ENCODE measurements at regions not wholly inside any gene's neighbourhood (a gene's known extent, or its start where the extent isn't known, plus 50 kb on each side); places are given as distances from the start of the nearest gene placed in this dataset.

DNA sequence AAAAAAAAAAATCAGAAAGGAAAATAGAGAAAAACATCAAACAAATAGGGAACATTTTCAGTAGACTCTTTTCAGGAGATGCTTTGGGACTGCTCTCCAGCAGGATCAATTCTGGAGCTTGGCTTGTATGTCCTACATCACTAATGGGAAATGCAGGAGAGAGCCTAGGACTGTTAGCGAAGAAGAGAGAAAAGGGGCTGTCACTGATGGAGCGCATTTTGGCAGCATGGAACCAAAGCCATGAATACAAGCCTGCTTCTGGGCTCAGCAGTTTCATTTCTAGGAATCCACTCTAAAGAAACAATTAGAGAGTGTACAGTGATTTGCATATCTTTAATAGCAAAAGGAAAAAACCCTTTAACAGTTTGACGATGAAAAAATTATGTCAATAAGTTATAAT lies 203.9 kb downstream of the NUFIP1 start:
- TF ChIP-seq, protein P1, sequence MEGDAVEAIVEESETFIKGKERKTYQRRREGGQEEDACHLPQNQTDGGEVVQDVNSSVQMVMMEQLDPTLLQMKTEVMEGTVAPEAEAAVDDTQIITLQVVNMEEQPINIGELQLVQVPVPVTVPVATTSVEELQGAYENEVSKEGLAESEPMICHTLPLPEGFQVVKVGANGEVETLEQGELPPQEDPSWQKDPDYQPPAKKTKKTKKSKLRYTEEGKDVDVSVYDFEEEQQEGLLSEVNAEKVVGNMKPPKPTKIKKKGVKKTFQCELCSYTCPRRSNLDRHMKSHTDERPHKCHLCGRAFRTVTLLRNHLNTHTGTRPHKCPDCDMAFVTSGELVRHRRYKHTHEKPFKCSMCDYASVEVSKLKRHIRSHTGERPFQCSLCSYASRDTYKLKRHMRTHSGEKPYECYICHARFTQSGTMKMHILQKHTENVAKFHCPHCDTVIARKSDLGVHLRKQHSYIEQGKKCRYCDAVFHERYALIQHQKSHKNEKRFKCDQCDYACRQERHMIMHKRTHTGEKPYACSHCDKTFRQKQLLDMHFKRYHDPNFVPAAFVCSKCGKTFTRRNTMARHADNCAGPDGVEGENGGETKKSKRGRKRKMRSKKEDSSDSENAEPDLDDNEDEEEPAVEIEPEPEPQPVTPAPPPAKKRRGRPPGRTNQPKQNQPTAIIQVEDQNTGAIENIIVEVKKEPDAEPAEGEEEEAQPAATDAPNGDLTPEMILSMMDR (IDR thresholded peaks at IDR 0.05; ENCODE audit: low read length): no peak
- TF ChIP-seq EZH2 (IDR thresholded peaks at IDR 0.05; ENCODE audit: borderline replicate concordance, low read length): no peak

Data from OCI-LY1 (cell line).